IPS-15b (cell line): ENCODE measurements at regions not wholly inside any gene's neighbourhood (a gene's known extent, or its start where the extent isn't known, plus 50 kb on each side); places are given as distances from the start of the nearest gene placed in this dataset.

Source experiments
- H3K27me3 ChIP-seq: one replicate; pipeline ENCODE4 v1.6.1; 2013; ENCODE audit warnings: low read length; ENCODE audit not compliant: control insufficient read depth, insufficient read depth
- H3K36me3 ChIP-seq: one replicate; pipeline ENCODE4 v1.6.1; 2013; ENCODE audit warnings: low read length; ENCODE audit not compliant: control insufficient read depth, insufficient read depth
- H3K4me1 ChIP-seq: one replicate; pipeline ENCODE4 v1.6.1; 2013; ENCODE audit warnings: mild to moderate bottlenecking, low read length; ENCODE audit not compliant: control insufficient read depth, insufficient read depth
- H3K4me3 ChIP-seq: one replicate; pipeline ENCODE4 v1.5.1; 2013; ENCODE audit warnings: low read depth, low read length
- H3K9ac ChIP-seq: one replicate; pipeline ENCODE4 v1.6.1; 2013; ENCODE audit warnings: low read depth, mild to moderate bottlenecking, low read length
- H3K9me3 ChIP-seq: one replicate; pipeline ENCODE4 v1.6.1; 2013; ENCODE audit warnings: mild to moderate bottlenecking, low read length; ENCODE audit not compliant: control insufficient read depth, insufficient read depth

GRCh38 chr1:213549982-213550381 lies 437.8 kb upstream of the PROX1 start:
- no peak overlapping the region for H3K9ac ChIP-seq
- no peak overlapping the region for H3K4me3 ChIP-seq
- no peaks in the 10 kb centered on the region for H3K27me3 ChIP-seq
- no peaks in the 10 kb centered on the region for H3K36me3 ChIP-seq
- no peaks in the 10 kb centered on the region for H3K4me1 ChIP-seq
- H3K9me3 ChIP-seq, result no peaks in the 10 kb centered on the region

GRCh38 chr1:213550804-213551203 lies 437.0 kb upstream of the PROX1 start:
- Histone ChIP-seq H3K9ac (no peak overlapping the region), H3K9me3 (no peaks in the 10 kb centered on the region), H3K4me1 (no peaks in the 10 kb centered on the region), H3K27me3 (no peaks in the 10 kb centered on the region), H3K4me3 (no peak overlapping the region), H3K36me3 (no peaks in the 10 kb centered on the region)

GRCh38 chr1:213552045-213552444 lies 435.7 kb upstream of the PROX1 start:
- Histone ChIP-seq H3K4me3 (no peak overlapping the region), H3K27me3 (no peaks in the 10 kb centered on the region), H3K9me3 (no peaks in the 10 kb centered on the region), H3K4me1 (no peaks in the 10 kb centered on the region), H3K9ac (no peak overlapping the region), H3K36me3 (no peaks in the 10 kb centered on the region)

- H3K4me3 ChIP-seq, result no peak overlapping the region
- no peaks in the 10 kb centered on the region for H3K9me3 ChIP-seq
- no peaks in the 10 kb centered on the region for H3K36me3 ChIP-seq
- no peak overlapping the region for H3K9ac ChIP-seq
- no peaks in the 10 kb centered on the region for H3K27me3 ChIP-seq
- no peaks in the 10 kb centered on the region for H3K4me1 ChIP-seq
Observed at GRCh38 chr1:213560226-213560625, 427.5 kb upstream of the PROX1 start.

- H3K9ac ChIP-seq, result no peak overlapping the region
- no peaks in the 10 kb centered on the region for H3K4me1 ChIP-seq
- no peaks in the 10 kb centered on the region for H3K27me3 ChIP-seq
- H3K4me3 ChIP-seq, result no peak overlapping the region
- H3K9me3 ChIP-seq, result no peaks in the 10 kb centered on the region
- H3K36me3 ChIP-seq, result no peaks in the 10 kb centered on the region
Observed at GRCh38 chr1:213561870-213562269, 425.9 kb upstream of the PROX1 start.

GRCh38 chr1:213564215-213564659 lies 423.5 kb upstream of the PROX1 start:
- Histone ChIP-seq H3K9ac (no peak overlapping the region), H3K9me3 (no peaks in the 10 kb centered on the region), H3K4me1 (no peaks in the 10 kb centered on the region), H3K36me3 (no peaks in the 10 kb centered on the region), H3K27me3 (no peaks in the 10 kb centered on the region), H3K4me3 (no peak overlapping the region)

- no peaks in the 10 kb centered on the region for H3K9me3 ChIP-seq
- no peaks in the 10 kb centered on the region for H3K36me3 ChIP-seq
- H3K9ac ChIP-seq, result no peak overlapping the region
- no peak overlapping the region for H3K4me3 ChIP-seq
- no peaks in the 10 kb centered on the region for H3K27me3 ChIP-seq
- no peaks in the 10 kb centered on the region for H3K4me1 ChIP-seq
Observed at GRCh38 chr1:213568929-213569815, 418.6 kb upstream of the PROX1 start.

GRCh38 chr1:213569816-213570150 lies 418.0 kb upstream of the PROX1 start:
- Histone ChIP-seq H3K27me3 (no peaks in the 10 kb centered on the region), H3K9me3 (no peaks in the 10 kb centered on the region), H3K36me3 (no peaks in the 10 kb centered on the region), H3K9ac (no peak overlapping the region), H3K4me3 (no peak overlapping the region), H3K4me1 (no peaks in the 10 kb centered on the region)

- H3K36me3 ChIP-seq, result no peaks in the 10 kb centered on the region
- no peaks in the 10 kb centered on the region for H3K9me3 ChIP-seq
- no peaks in the 10 kb centered on the region for H3K27me3 ChIP-seq
- H3K4me1 ChIP-seq, result no peaks in the 10 kb centered on the region
- no peak overlapping the region for H3K9ac ChIP-seq
- H3K4me3 ChIP-seq, result no peak overlapping the region
Observed at GRCh38 chr1:213570487-213570886, 417.3 kb upstream of the PROX1 start.

GRCh38 chr1:213571419-213571818 lies 416.4 kb upstream of the PROX1 start:
- Histone ChIP-seq H3K36me3 (no peaks in the 10 kb centered on the region), H3K4me3 (no peak overlapping the region), H3K4me1 (no peaks in the 10 kb centered on the region), H3K9ac (no peak overlapping the region), H3K9me3 (no peaks in the 10 kb centered on the region), H3K27me3 (no peaks in the 10 kb centered on the region)

GRCh38 chr1:213571843-213572242 lies 415.9 kb upstream of the PROX1 start:
- Histone ChIP-seq H3K9me3 (no peaks in the 10 kb centered on the region), H3K4me1 (no peaks in the 10 kb centered on the region), H3K9ac (no peak overlapping the region), H3K4me3 (no peak overlapping the region), H3K27me3 (no peaks in the 10 kb centered on the region), H3K36me3 (no peaks in the 10 kb centered on the region)

- H3K4me3 ChIP-seq, result no peak overlapping the region
- no peaks in the 10 kb centered on the region for H3K27me3 ChIP-seq
- no peaks in the 10 kb centered on the region for H3K4me1 ChIP-seq
- no peaks in the 10 kb centered on the region for H3K36me3 ChIP-seq
- H3K9ac ChIP-seq, result no peak overlapping the region
- H3K9me3 ChIP-seq, result no peaks in the 10 kb centered on the region
Observed at GRCh38 chr1:213572912-213573647, 414.7 kb upstream of the PROX1 start.
